HUDEP-2 (cell line): ENCODE measurements at regions not wholly inside any gene's neighbourhood (a gene's known extent, or its start where the extent isn't known, plus 50 kb on each side); places are given as distances from the start of the nearest gene placed in this dataset.
A peak's percentile ranks its signal among the peaks of the same experiment; 100 is the strongest.
"Not testable (repeated sequence)": the region's sequence is repeated elsewhere in the genome, so short reads cannot be mapped to it uniquely, and the experiment has no call there.

Experiments used
- DNase-seq, 76 experiments: peaks; one replicate each; lab custom pipeline; 2025; ENCODE audit not compliant: unreplicated experiment in 76 of 76; lab: John Stamatoyannopoulos, UW

GRCh38 chr1:19591482-19592091 lies 52.5 kb upstream of the NBL1 start:
- no peak for DNase-seq

DNA sequence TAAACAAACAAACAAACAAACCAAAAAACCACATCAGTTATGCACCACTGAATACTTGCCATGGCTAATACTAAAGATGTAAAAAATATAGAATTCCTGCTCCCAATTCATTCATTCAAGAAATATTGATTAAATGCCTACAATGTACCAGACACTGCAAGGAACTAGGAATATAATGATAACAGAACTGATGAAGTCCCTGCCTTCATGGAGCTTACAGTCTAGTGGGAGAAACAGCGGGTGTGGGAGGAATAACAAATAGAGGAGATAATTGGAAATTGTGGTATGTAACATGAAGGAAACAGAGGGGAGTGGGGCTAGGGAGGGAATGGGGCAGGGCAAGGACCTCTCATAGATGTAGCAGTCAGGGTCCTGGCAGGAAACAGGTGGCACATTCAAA lies 58.6 kb upstream of the NBL1 start:
- no peak for DNase-seq

DNA sequence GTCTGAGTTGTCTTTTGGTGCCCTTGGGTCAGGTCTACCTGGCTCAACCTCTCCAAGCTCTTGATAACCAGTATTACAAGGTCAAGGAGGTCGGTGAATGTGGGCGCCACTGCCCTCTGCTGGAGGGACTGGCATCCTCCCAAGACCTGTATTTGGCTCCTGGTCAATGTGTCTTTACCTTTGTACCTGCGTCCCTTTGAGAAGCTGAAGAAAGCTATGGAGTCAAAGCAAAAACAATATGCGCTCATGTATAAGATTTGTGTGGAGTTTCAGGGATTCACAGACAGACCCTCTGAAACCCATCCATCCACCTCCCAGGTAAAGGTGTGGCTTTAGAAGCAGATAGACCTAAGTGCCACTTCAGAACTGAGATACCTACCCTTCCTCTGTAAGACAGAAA lies 61.8 kb upstream of the NBL1 start:
- peak in 54 of 76 experiments; percentile 6 to 60 (median 32) for DNase-seq

DNA sequence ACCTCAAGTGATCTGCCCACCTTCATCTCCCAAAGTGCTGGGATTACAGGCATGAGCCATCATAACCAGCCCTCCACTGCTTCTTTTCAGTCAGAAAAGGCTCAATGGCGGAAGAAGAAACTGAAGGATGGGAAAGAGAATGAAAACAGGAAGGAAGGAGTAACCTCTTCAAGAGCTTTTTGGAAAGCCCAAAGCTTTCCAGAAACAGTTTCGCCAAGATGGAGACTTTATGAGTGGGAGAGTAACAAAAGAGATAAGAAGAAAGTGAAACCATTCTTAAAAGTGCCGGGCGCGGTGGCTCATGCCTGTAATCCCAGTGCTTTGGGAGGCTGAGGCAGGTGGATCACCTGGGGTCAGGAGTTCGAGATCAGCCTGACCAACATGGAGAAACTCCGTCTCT lies 62.7 kb upstream of the NBL1 start:
- no peak for DNase-seq

- no peak for DNase-seq
Measured at GRCh38 chr1:19577561-19577960, 66.5 kb upstream of the NBL1 start.

- DNase-seq = no peak
Measured at GRCh38 chr1:19577036-19577435, 67.1 kb upstream of the NBL1 start.

DNA sequence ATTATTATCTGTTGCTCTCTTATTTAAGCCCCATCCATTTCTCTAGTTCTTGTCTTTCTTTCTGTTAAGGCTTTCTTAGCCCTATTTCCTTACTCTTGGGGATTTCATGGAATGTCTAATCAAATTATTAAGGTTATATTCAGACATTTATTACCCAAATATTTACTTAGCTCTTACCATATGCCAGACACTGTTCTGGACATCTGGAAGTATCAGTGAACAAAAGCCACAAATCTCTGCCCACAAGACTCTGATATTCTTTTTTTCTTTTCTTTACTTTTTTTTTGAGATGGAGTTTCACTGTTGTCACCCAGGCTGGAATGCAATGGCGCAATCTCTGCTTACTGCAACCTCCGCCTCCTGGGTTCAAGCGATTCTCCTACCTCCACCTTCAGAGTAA lies 74.3 kb upstream of the NBL1 start:
- no peak for DNase-seq

DNA sequence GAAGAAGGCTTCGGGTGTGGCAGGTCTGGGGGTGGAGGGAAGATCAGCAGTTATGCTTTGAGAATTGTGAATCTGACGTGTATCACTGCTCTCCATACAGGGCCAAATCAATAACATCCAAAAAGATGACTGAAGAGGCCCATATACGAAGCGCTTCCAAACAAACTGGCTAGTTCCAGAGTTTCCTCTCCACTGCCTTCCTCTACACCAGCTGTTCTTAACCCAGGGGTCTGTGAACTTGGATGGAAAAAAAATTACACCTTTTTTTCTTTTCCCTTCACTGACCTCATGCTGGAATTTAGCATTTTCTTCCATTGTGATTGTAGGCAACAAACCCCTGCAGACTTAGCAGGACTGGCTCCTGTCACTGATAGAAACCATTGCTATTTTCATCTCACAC lies 77.1 kb upstream of the NBL1 start:
- DNase-seq = no peak

GRCh38 chr1:19564366-19564765 lies 79.0 kb upstream of the CAPZB start:
- DNase-seq = no peak

DNA sequence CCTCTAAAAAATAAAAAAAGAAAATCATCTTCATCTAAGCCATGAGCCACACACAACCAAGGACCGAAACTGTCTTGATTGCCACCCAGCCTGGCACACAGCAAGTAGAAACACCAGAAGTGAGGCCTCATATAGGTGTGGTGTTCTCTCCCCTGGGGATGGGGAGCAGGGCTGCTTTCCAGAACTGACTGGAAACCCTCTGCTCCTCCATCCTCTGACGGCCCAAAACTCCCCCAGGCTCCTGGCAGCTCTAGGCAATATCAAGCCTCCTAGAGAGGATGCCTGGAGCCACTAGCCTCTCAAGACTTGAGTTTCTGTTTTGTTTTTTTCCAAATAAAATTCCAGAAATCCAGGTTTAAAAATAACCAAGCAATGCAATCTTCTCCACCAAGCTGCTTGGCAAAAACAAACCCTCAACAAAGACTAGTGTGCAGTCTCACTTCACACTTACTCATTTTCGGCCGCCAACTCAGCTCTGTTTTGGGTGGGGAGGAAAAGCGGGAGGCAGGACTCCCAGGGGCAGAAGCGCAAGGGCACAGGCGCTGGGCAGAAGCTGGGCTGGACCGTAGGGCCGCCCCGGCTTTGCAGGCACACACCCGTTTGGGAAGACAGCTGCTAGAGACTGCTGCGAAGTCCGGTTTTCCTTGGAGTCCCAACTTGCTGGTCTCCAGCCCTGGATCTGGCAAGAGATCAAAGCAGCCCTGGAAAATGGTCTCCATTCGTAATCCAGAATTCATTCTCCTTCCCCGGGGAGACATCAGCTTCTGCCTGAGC lies 78.2 kb upstream of the CAPZB start:
- DNase-seq = no peak

- no peak for DNase-seq
Measured at GRCh38 chr1:19562847-19563246, 77.5 kb upstream of the CAPZB start.

DNA sequence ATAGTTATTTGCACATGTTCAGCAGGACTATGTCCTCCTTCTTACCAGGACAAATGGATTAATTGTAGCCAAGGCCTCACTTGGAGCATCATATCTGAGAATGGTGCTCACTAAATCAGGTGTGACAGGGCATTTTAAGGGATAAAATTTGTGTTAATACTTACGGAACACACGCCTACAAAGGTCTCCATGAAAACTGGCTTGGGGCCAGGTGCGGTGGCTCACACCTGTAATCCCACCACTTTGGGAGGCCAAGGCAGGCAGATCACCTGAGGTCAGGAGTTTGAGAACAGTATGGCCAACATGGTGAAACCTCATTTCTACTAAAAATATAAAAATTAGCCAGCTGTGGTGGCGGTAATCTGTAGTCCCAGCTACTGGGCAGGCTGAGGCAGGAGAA lies 75.1 kb upstream of the CAPZB start:
- no peak for DNase-seq

- no peak for DNase-seq
Measured at GRCh38 chr1:19559641-19560040, 74.3 kb upstream of the CAPZB start.

GRCh38 chr1:19557609-19558051 lies 72.3 kb upstream of the CAPZB start:
- DNase-seq = no peak

DNA sequence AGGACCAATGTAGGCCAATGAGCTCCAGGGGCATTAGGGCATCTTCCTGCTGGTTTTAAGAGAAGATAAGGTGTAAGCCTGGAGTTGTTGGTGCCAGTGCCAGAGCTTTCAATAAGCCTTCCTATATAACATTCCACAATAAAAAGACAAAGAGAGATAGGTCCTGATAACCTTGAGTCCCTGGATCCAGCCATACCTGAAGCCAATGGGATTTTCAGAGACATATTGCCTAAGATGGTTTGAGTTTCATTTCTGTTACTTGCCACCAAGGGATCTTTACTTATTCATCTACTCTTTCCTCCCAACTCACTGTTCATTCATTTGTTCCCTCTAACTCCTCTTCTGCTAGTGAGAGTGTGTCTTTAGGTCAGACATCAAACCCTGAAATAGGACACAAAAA lies 68.8 kb upstream of the CAPZB start:
- DNase-seq = no peak

DNA sequence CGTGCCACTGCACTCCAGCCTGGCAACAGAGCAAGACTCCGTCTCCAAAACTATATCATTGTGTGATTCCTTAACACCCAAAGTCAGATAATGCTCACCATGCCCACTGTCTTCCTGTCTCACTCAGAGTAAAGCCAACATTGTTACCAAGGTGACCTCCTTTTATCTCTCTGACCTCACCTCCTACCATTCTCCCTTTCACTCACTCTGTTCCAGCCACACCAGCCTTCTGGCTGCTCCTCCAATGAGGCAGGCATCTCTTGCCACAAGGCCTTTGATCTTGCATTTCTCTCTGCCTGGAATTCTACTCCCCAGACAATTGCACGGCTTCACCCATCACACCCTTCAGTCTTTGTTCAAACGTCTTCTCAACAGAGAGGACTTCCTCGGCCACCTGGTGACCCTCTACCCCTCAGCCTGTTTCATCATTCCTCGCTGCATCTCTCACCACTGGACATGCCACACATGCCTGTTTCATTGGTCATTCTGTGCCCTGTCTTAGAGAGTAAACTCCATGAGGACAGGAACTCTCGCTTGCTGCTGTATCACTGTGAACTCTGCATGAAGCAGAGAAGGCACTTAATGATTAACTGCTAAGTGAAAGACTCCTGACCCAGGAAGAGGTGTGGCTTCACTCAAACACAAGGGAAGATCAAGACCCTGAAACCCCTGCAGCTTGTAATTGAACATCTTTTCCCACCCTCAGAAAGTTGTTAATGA lies 67.1 kb upstream of the CAPZB start:
- DNase-seq = no peak

GRCh38 chr1:19551837-19552236 lies 66.5 kb upstream of the CAPZB start:
- not testable (repeated sequence) for DNase-seq

- DNase-seq = not testable (repeated sequence)
Measured at GRCh38 chr1:19550437-19550836, 65.1 kb upstream of the CAPZB start.

DNA sequence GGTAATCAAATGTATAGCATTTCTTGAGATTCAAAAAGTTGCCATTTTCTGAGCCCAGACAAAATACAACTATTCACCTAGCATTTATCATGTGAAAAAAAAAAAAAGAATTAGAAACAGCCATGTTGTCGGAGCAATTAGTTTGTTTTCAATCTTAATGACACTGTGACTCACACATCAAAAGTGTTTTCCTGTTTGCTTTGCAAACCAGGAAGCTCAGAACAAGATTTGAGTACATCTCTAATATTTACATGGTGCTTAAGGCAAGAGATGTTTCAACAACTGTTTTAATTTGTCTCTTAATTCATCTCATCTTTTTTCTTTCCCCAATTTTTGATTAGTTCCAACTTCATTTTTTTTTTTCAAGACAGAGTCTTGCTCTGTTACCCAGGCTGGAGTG lies 62.5 kb upstream of the CAPZB start:
- no peak for DNase-seq

DNA sequence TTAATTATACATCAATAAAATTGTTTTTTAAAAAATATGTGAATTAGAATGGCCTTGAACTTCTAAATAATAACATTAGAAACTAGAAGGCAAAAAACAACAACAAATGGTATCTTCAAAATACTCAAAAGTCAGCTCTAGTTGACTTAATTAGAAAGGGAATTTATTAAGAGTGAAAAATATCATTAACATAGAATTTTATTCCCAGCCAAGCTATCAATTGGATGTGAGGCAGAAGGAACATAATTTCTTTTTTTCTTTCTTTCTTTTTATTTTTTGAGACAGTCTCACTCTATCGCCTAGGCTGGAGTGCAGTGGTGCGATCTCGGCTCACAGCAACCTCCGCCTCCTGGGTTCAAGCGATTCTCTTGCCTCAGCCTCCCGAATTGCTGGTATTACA lies 51.2 kb upstream of the CAPZB start:
- no peak for DNase-seq

GRCh38 chr1:19535214-19535613 lies 49.9 kb upstream of the CAPZB start:
- no peak for DNase-seq
